BJ (cell line): ENCODE measurements at regions not wholly inside any gene's neighbourhood (a gene's known extent, or its start where the extent isn't known, plus 50 kb on each side); places are given as distances from the start of the nearest gene placed in this dataset.
"Not testable (repeated sequence)": the region's sequence is repeated elsewhere in the genome, so short reads cannot be mapped to it uniquely, and the experiment has no call there.

Experiments
- CTCF ChIA-PET: fragments of 350-600 bp; formaldehyde crosslinking; extraction: SDS; loops from one replicate; lab custom pipeline; 2021; ENCODE audit warnings: antibody characterized with exemption, inconsistent platforms; lab: Yijun Ruan, JAX
- POLR2A ChIA-PET: fragments of 300-600 bp; sonication (Branson Sonifier 250); formaldehyde crosslinking; extraction: SDS; loops from one replicate; lab custom pipeline; 2021; ENCODE audit warnings: antibody characterized with exemption; lab: Charles Lee
- DNase-seq: peaks from one replicate; pipeline ENCODE4 v3.0.0-alpha.2; 2011; ENCODE audit warnings: low read depth
- H3K27me3 ChIP-seq: 2 replicates; pipeline ENCODE4 v1.6.0; 2011; ENCODE audit warnings: low read length; ENCODE audit not compliant: control insufficient read depth, insufficient read depth
- H3K36me3 ChIP-seq: 2 replicates; pipeline ENCODE4 v1.5.1; 2011; ENCODE audit warnings: low read length; ENCODE audit not compliant: control insufficient read depth, insufficient read depth
- H3K4me3 ChIP-seq: 2 replicates; pipeline ENCODE4 v1.5.1; 2011; ENCODE audit warnings: low read depth, mild to moderate bottlenecking, control low read depth, low read length
- CTCF ChIP-seq: IDR thresholded peaks from 2 replicates; pipeline ENCODE4 v1.5.1; 2011; ENCODE audit warnings: low read depth, mild to moderate bottlenecking, control low read depth, inconsistent platforms, low read length, moderate library complexity; ENCODE audit not compliant: insufficient read depth

GRCh38 chr2:118580107-118580506 lies 267.3 kb downstream of the EN1 start:
- Histone ChIP-seq H3K36me3 (no peaks in the 10 kb centered on the region), H3K4me3 (no peak overlapping the region), H3K27me3 (no peaks in the 10 kb centered on the region; the same call in 1 of the 2 replicates)
- ChIA-PET CTCF (interaction anchor here (0.6 kb wide), 1 partner anchor 41 kb away, joined by 3 read pairs; no protein-coding TSS in a partner anchor), POLR2A (interaction anchor here (0.6 kb wide), 1 partner anchor 65 kb away, joined by 9 read pairs; no protein-coding TSS in a partner anchor)
- TF ChIP-seq CTCF, result no peak
- DNase-seq, result no peak

- CTCF ChIA-PET, result no interaction called here
- no peak for DNase-seq
These were observed 270.2 kb downstream of the EN1 start for GRCh38 chr2:118577202-118577601.

DNA sequence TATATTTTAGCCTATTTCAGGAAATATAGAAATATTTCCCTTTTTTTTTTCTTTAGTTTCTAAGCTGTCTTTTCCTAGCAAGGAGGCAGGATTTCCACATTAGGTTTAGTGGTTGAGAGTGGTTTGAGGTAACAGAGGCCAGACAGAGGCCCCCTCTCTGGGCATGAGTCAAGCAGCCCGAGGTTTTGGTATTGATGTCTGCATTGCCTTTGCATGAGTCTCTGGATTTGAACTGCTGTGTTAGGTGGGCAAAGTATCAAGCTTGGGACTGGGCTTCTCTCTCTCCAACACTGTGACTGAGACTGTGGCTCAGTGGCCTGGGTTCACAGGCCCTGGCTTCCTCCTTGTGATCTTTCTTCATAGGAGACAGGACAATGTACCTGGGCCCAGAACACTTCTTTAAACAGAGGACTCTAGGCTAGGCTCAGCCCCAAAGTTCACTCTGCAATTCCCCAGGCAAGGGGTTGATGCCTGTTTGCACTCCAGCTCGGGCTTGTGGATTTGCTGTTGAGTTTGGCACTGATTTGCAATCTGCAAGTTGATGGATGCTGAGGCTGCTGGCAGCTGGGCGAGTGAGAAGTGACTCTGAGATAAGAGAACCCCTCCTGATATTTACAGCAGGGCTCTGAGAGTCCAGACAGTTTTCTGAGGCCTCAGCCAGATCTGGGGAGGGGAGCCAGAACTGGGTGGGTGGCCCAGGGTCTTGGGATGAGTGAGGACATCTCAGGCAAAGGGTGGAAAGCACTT lies 271.2 kb downstream of the EN1 start:
- H3K36me3 ChIP-seq, result no peaks in the 10 kb centered on the region
- ChIA-PET POLR2A (no interaction called here), CTCF (no interaction called here)
- no peak overlapping the region for H3K4me3 ChIP-seq
- TF ChIP-seq CTCF, result no peak
- DNase-seq, result no peak
- H3K27me3 ChIP-seq, result no peaks in the 10 kb centered on the region

More at GRCh38 chr2:118577202-118577601, 270.2 kb downstream of the EN1 start:
- Histone ChIP-seq H3K27me3 (no peaks in the 10 kb centered on the region), H3K4me3 (no peak overlapping the region), H3K36me3 (no peaks in the 10 kb centered on the region)
- no peak for TF ChIP-seq CTCF
- POLR2A ChIA-PET, result no interaction called here

DNA sequence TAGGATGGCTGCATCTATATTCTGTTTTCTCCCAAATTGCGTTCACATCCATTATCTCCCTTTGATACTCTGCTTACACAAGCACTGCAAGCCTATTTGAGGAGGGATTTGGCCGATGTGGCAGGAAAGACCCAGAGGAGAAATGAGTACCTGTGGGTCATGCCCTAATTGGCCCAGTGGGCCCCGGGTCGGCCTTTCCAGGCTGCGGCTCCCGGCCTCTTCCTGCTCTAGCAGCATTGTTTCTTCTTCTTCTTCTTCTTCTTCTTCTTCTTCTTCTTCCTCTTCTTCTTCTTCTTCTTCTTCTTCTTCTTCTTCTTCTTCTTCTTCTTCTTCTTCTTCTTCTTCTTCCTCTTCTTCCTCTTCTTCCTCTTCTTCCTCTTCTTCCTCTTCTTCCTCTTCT lies 275.1 kb downstream of the EN1 start:
- POLR2A ChIA-PET, CTCF ChIA-PET, H3K27me3 ChIP-seq, H3K4me3 ChIP-seq, H3K36me3 ChIP-seq, DNase-seq: not testable (repeated sequence)

DNA sequence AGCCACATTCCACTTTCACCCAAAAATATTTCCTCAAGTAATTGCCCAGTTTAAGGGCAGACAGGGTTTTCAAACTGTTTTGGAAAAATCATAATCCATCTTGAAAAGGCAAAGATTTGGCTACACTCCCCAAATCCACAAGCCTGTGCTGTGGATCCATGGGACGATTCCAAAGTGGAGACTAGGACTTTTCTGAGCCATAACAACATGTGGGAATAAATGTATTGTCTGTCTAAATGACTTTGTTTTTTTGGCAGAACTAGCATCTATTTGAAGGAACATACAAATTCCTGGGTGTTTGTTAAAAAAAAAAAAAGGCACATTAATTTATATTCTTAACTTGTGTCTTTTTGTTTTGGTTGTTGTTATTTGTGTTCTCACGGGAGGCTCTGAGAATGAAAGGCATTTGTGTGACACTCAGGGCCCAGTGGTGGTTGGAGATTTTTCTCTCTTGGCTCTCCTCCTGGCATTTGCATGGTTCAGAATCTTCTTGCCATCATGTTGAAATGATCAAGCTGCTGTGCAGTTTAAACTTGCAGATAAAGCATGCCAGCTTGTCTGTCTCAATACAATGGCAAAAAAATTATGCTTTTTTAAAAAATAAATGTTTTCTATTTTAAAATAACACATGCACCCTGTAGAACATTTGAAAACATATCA lies 277.4 kb downstream of the EN1 start:
- no peaks in the 10 kb centered on the region for H3K36me3 ChIP-seq
- no peak for DNase-seq
- POLR2A ChIA-PET, result no interaction called here

More for the DNA sequence above, 277.4 kb downstream of the EN1 start:
- H3K27me3 ChIP-seq, result no peaks in the 10 kb centered on the region; the same call in 1 of the 2 replicates
- no peak for TF ChIP-seq CTCF
- CTCF ChIA-PET, result no interaction called here
- H3K4me3 ChIP-seq, result no peak overlapping the region
